Heart right ventricle (tissue), 16 donors: ENCODE measurements at regions not wholly inside any gene's neighbourhood (a gene's known extent, or its start where the extent isn't known, plus 50 kb on each side); places are given as distances from the start of the nearest gene placed in this dataset.

Experiments
- ATAC-seq, 8 donors: fragments of 200-7000 bp; cut with Tn5 transposase; one replicate each; pipeline ENCODE4 v1.9.1; 2020; ENCODE audit warnings: mild to moderate bottlenecking in 8 of 8, moderate library complexity in 8 of 8, moderate number of reproducible peaks in 1 of 8
- DNase-seq, 2 donors: peaks; one replicate each; pipeline ENCODE4 v3.0.0-alpha.2; 2020
- H3K27ac ChIP-seq, 10 donors: fragments of 200-600 bp; sonication (generic) in 2 of 10; one replicate each; pipeline versions ENCODE4 v1.5.0 to v1.8.0; 2020 to 2022; ENCODE audit warnings: mild to moderate bottlenecking in 3 of 10
- H3K27me3 ChIP-seq, 7 donors: fragments of 200-600 bp; one replicate each; pipeline ENCODE4 v1.8.0; 2021 to 2022; ENCODE audit warnings: mild to moderate bottlenecking in 2 of 7
- H3K36me3 ChIP-seq, 9 donors: fragments of 200-600 bp; sonication (generic) in 1 of 9; one replicate each; pipeline versions ENCODE4 v1.5.0 to v1.8.0; 2020 to 2022; ENCODE audit warnings: mild to moderate bottlenecking in 2 of 9
- H3K4me1 ChIP-seq, 9 donors: fragments of 200-600 bp; sonication (generic) in 1 of 9; one replicate each; pipeline versions ENCODE4 v1.5.0 to v1.8.0; 2020 to 2022; ENCODE audit warnings: mild to moderate bottlenecking in 4 of 9
- H3K4me3 ChIP-seq, 10 donors: fragments of 200-600 bp; sonication (generic) in 2 of 10; one replicate each; pipeline versions ENCODE4 v1.5.0 to v1.8.0; 2020 to 2022; ENCODE audit warnings: mild to moderate bottlenecking in 7 of 10, moderate library complexity in 2 of 10
- H3K9me3 ChIP-seq, 11 donors: fragments of 200-600 bp in 10 of 11; sonication (generic) in 2 of 11; one replicate each; pipeline versions ENCODE4 v1.5.0 to v1.8.0; 2013 to 2022; ENCODE audit warnings: mild to moderate bottlenecking in 2 of 11, control low read depth in 1 of 11, moderate library complexity in 1 of 11
- CTCF ChIP-seq, 9 donors: fragments of 200-600 bp; sonication (generic) in 2 of 9; IDR thresholded peaks; one replicate each; pipeline versions ENCODE4 v1.5.0 to v1.8.0; 2021 to 2022; ENCODE audit warnings: antibody characterized with exemption in 9 of 9, mild to moderate bottlenecking in 5 of 9, moderate library complexity in 1 of 9
- WGBS, 2 donors: extraction: QIAGEN DNeasy Blood & Tissue Kit; methylation state at CpG; one replicate each; pipeline ENCODE4 v1.1.7; 2013; ENCODE audit warnings: inconsistent platforms in 1 of 2; 5-methylcytosine and 5-hydroxymethylcytosine counted together
- intact Hi-C, 10 donors: fragments of 100-400 bp; cut with DNase I; formaldehyde crosslinking; loops; one replicate each; pipeline versions ENCODE4 v1.11.1 to v1.14.2; 2022
- donor health status: Arrhythmogenic right ventricular cardiomyopathy.
- donor health status: ischemic (EF 13 %, LVEDD 7.1; RV severe dilation, severe dysfunction).
- donor health status: healthy with polysubstance abuse.
- donor health status: DM: no; HTN: yes; CAD: no.
- donor health status: DM: no; HTN: no; CAD: no.
- donor health status: ischemic (EF 25% LVEDD 6.9; RV normal size, moderate dysfunction).
- donor health status: ischemic (EF 25% LVEDD 5.7; RV mildly dilated, moderate dysfunction).
- donor health status: healthy.
- donor health status: DM: yes; HTN: yes; CAD: no.
- donor health status: Ischemic cardiomyopathy.
- donor health status: ischemic (EF 35%, LVEDD 5.7; RV mildly dilated, moderate dysfunction).
- donor health status: nonischemic (EF 11% LVEDD 7.7; RV severe dilation, severe dysfunction).
- donor health status: DM: yes; HTN: yes; CAD: no.
- donor health status: PGD.
- donor health status: ischemic (EF 29% LVEDD 5.4; RV normal size, mild dysfunction).
- donor health status: nonischemic (EF 23%, LVEDD 6.1; RV moderate dilation, normal function).

GRCh38 chr2:118672571-118673158 lies 174.8 kb downstream of the EN1 start:
- Histone ChIP-seq H3K27ac (no peak overlapping the region), H3K9me3 (no peaks in the 10 kb centered on the region), H3K27me3 (peaks cover 0 to 5% (median 0%) of the 10 kb centered on the region in 7 donors), H3K4me3 (no peak overlapping the region), H3K36me3 (no peaks in the 10 kb centered on the region), H3K4me1 (peaks cover 0 to 18% (median 0%) of the 10 kb centered on the region in 9 donors)
- no peak for TF ChIP-seq CTCF (IDR thresholded peaks at IDR 0.05)
- ATAC-seq (no peak), DNase-seq (no peak)
- intact Hi-C loops = no loop called here
- WGBS, 2 donors = 53 to 57% methylated on average over 3 of the region's 3 CpGs

GRCh38 chr2:118671701-118672454 lies 175.6 kb downstream of the EN1 start:
- WGBS, 2 donors = 81 to 85% methylated on average over 5 of the region's 5 CpGs
- H3K27ac ChIP-seq = no peak overlapping the region
- DNase-seq (no peak), ATAC-seq (no peak)
- peaks cover 0 to 5% (median 0%) of the 10 kb centered on the region in 7 donors for H3K27me3 ChIP-seq
- intact Hi-C loops = no loop called here
- no peak for TF ChIP-seq CTCF (IDR thresholded peaks at IDR 0.05)
- H3K9me3 ChIP-seq = no peaks in the 10 kb centered on the region
- H3K4me1 ChIP-seq = peaks cover 0 to 18% (median 0%) of the 10 kb centered on the region in 9 donors
- H3K4me3 ChIP-seq = no peak overlapping the region
- no peaks in the 10 kb centered on the region for H3K36me3 ChIP-seq

GRCh38 chr2:118670838-118671237 lies 176.6 kb downstream of the EN1 start:
- Histone ChIP-seq H3K9me3 (no peaks in the 10 kb centered on the region), H3K36me3 (no peaks in the 10 kb centered on the region), H3K27ac (no peak overlapping the region), H3K4me1 (peaks cover 0 to 18% (median 0%) of the 10 kb centered on the region in 9 donors), H3K27me3 (peaks cover 0 to 5% (median 0%) of the 10 kb centered on the region in 7 donors), H3K4me3 (no peak overlapping the region)
- no peak for TF ChIP-seq CTCF (IDR thresholded peaks at IDR 0.05)
- intact Hi-C loops = no loop called here
- DNase-seq (no peak), ATAC-seq (peak in 1 of 8 donors; percentile 63)
- WGBS, 2 donors = 45 to 50% methylated on average over 6 of the region's 6 CpGs

- WGBS, 2 donors = 67 to 73% methylated on average over 2 of the region's 2 CpGs
- H3K27ac ChIP-seq = no peak overlapping the region
- intact Hi-C loops = no loop called here
- H3K4me3 ChIP-seq = no peak overlapping the region
- DNase-seq (no peak), ATAC-seq (no peak)
- H3K9me3 ChIP-seq = no peaks in the 10 kb centered on the region
- H3K27me3 ChIP-seq = peaks cover 0 to 5% (median 0%) of the 10 kb centered on the region in 7 donors
- H3K36me3 ChIP-seq = no peaks in the 10 kb centered on the region
- TF ChIP-seq CTCF (IDR thresholded peaks at IDR 0.05) = no peak
- peaks cover 0 to 18% (median 0%) of the 10 kb centered on the region in 9 donors for H3K4me1 ChIP-seq
Measured at GRCh38 chr2:118670276-118670675, 177.2 kb downstream of the EN1 start.
